ENCODE measurements at regions not wholly inside any gene's neighbourhood (a gene's known extent, or its start where the extent isn't known, plus 50 kb on each side); places are given as distances from the start of the nearest gene placed in this dataset.

DNA sequence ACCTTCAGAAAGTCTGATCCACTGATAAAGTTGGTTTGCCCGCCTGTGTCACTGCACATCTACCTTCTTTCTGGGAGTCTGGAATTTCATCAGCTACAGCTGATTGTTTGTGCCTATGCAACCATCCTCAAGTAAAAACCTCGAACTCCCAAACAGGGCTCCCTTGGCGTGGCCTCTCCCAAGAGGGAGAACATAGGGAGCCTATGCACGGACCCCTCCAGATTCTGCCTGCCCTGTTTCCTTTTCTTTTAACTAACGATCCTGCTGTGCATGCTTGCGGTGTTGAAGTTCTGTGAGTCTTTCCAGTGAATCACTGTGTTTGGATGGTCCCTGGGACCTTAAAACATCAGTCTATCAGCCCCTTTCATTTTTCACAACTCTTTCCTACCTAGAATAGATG is 226.9 kb upstream of the SEMA3D start:
- TF ChIP-seq, protein P1, sequence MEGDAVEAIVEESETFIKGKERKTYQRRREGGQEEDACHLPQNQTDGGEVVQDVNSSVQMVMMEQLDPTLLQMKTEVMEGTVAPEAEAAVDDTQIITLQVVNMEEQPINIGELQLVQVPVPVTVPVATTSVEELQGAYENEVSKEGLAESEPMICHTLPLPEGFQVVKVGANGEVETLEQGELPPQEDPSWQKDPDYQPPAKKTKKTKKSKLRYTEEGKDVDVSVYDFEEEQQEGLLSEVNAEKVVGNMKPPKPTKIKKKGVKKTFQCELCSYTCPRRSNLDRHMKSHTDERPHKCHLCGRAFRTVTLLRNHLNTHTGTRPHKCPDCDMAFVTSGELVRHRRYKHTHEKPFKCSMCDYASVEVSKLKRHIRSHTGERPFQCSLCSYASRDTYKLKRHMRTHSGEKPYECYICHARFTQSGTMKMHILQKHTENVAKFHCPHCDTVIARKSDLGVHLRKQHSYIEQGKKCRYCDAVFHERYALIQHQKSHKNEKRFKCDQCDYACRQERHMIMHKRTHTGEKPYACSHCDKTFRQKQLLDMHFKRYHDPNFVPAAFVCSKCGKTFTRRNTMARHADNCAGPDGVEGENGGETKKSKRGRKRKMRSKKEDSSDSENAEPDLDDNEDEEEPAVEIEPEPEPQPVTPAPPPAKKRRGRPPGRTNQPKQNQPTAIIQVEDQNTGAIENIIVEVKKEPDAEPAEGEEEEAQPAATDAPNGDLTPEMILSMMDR (IDR thresholded peaks at IDR 0.05; ENCODE audit: low read depth, low read length, missing input control), result no peak
- TF ChIP-seq, protein P2, sequence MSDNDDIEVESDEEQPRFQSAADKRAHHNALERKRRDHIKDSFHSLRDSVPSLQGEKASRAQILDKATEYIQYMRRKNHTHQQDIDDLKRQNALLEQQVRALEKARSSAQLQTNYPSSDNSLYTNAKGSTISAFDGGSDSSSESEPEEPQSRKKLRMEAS (IDR thresholded peaks at IDR 0.05), result no peak
- TF ChIP-seq, protein P3, sequence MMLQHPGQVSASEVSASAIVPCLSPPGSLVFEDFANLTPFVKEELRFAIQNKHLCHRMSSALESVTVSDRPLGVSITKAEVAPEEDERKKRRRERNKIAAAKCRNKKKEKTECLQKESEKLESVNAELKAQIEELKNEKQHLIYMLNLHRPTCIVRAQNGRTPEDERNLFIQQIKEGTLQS (IDR thresholded peaks at IDR 0.05), result no peak
- TF ChIP-seq JUND (IDR thresholded peaks at IDR 0.05) (no peak), YY1 (IDR thresholded peaks at IDR 0.05) (no peak), SP1 (IDR thresholded peaks at IDR 0.05) (no peak)
- TF ChIP-seq, protein P4, sequence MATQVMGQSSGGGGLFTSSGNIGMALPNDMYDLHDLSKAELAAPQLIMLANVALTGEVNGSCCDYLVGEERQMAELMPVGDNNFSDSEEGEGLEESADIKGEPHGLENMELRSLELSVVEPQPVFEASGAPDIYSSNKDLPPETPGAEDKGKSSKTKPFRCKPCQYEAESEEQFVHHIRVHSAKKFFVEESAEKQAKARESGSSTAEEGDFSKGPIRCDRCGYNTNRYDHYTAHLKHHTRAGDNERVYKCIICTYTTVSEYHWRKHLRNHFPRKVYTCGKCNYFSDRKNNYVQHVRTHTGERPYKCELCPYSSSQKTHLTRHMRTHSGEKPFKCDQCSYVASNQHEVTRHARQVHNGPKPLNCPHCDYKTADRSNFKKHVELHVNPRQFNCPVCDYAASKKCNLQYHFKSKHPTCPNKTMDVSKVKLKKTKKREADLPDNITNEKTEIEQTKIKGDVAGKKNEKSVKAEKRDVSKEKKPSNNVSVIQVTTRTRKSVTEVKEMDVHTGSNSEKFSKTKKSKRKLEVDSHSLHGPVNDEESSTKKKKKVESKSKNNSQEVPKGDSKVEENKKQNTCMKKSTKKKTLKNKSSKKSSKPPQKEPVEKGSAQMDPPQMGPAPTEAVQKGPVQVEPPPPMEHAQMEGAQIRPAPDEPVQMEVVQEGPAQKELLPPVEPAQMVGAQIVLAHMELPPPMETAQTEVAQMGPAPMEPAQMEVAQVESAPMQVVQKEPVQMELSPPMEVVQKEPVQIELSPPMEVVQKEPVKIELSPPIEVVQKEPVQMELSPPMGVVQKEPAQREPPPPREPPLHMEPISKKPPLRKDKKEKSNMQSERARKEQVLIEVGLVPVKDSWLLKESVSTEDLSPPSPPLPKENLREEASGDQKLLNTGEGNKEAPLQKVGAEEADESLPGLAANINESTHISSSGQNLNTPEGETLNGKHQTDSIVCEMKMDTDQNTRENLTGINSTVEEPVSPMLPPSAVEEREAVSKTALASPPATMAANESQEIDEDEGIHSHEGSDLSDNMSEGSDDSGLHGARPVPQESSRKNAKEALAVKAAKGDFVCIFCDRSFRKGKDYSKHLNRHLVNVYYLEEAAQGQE (IDR thresholded peaks at IDR 0.05), result no peak

All from liver (tissue), 3 donors.